ENCODE measurements at regions not wholly inside any gene's neighbourhood (a gene's known extent, or its start where the extent isn't known, plus 50 kb on each side); places are given as distances from the start of the nearest gene placed in this dataset.

DNA sequence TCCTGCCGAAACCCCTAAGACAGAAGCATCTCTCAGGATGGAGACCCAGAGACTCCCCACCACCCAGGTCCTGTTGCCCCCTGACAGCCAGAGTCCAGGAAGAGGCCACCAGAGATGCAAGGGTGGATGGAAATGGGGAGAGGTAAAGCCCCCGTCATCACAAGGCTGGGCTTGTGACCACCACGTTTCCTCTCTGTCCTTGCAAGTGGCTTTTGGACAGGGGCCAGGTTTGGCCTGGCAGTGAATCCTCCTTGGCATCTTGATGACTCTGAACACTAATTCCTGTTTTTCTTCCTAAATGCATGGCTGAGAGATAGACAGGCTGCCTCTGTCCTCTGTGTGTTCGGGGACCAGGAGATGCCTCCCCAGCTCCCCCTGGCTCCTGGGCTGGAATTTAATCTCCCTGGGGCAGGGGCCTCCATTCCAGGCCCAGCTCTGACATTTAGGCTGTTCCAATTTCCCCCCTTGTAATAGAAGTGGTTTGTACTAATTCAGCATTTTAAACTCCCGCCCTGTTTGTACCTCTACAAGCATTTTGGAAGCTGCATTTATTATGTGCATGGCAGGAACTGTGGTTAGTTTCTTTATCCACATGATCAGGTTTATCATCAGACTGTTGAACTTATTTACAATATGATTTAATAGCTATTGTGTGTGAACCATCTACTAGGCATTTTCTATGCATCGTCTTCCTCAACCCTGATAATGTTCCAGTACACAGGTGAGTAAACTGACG is 116.1 kb upstream of the IRX6 start:
- CTCF ChIA-PET = no interaction called here
- POLR2A ChIA-PET = no interaction called here
- no peak overlapping the region for H3K4me3 ChIP-seq (ENCODE audit: low read depth, low read length)
- no peak for DNase-seq (ENCODE audit: low read depth, low spot score)
- TF ChIP-seq, protein P1, sequence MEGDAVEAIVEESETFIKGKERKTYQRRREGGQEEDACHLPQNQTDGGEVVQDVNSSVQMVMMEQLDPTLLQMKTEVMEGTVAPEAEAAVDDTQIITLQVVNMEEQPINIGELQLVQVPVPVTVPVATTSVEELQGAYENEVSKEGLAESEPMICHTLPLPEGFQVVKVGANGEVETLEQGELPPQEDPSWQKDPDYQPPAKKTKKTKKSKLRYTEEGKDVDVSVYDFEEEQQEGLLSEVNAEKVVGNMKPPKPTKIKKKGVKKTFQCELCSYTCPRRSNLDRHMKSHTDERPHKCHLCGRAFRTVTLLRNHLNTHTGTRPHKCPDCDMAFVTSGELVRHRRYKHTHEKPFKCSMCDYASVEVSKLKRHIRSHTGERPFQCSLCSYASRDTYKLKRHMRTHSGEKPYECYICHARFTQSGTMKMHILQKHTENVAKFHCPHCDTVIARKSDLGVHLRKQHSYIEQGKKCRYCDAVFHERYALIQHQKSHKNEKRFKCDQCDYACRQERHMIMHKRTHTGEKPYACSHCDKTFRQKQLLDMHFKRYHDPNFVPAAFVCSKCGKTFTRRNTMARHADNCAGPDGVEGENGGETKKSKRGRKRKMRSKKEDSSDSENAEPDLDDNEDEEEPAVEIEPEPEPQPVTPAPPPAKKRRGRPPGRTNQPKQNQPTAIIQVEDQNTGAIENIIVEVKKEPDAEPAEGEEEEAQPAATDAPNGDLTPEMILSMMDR (IDR thresholded peaks at IDR 0.05; ENCODE audit: insufficient read depth, low read length, missing control alignments) = no peak

DNA sequence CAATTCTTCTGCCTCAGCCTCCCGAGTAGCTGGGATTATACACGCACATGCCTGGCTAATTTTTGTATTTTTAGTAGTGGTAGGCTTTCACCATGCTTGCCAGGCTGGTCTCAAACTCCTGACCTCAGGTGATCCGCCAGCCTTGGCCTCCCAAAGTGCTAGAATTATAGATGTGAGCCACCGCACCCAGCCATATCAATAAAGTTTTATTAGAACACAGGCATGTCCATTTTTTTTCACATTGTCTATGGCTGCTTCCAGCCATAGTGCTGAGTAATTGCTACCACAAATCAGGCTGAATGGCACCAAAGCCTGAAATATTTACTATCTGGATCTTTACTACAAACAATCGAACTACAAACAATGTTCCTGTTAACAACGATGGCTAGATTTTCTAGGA is 114.4 kb upstream of the IRX6 start:
- POLR2A ChIA-PET = no interaction called here
- no peak overlapping the region for H3K4me3 ChIP-seq (ENCODE audit: low read depth, low read length)
- TF ChIP-seq, protein P1 (IDR thresholded peaks at IDR 0.05; ENCODE audit: insufficient read depth, low read length, missing control alignments) = no peak
- CTCF ChIA-PET = no interaction called here
- no peak for DNase-seq (ENCODE audit: low read depth, low spot score)

DNA sequence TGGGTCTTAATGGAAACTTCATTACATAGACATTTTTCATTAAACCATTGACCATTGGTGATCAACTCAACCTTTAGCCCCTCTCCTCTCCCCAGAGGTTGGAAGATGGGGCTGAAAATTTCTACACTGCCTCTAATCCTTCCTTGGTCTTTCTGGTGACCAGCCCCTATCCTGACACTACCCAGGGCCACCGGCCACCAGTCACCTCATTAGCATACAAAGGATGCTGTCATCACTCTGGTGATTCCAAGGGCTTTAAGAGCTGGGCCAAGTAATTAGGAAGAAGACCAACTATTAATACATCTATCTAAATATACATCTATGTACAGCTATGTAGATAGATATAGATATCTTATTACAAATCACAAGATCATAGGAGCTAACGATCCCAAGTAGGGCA is 111.2 kb upstream of the IRX6 start:
- DNase-seq (ENCODE audit: low read depth, low spot score) = no peak
- no peak overlapping the region for H3K4me3 ChIP-seq (ENCODE audit: low read depth, low read length)
- ChIA-PET CTCF (no interaction called here), POLR2A (no interaction called here)
- TF ChIP-seq, protein P1 (IDR thresholded peaks at IDR 0.05; ENCODE audit: insufficient read depth, low read length, missing control alignments) = no peak

DNA sequence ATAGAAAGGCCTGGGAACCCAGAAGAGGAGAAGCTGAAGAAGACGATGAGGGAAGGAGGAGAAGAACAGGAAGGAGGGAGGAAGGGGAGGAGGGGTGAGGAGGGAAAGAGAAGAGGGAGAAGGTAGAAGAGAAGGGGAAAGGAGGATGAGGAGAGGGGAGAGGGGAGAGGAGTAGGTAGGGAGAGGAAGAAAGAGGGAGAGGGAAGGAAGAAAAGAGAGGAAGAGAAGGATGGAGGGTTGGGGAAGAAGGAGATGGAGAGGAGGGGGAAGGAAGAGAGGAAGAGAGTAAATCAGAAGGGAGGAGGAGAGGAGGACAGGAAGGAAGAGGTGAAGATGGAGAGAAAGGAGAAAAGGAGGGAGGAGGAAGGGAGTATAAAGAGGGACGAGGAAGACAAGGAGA is 109.6 kb upstream of the IRX6 start:
- no peak for DNase-seq (ENCODE audit: low read depth, low spot score)
- CTCF ChIA-PET = no interaction called here
- TF ChIP-seq, protein P1 (IDR thresholded peaks at IDR 0.05; ENCODE audit: insufficient read depth, low read length, missing control alignments) = no peak
- no peak overlapping the region for H3K4me3 ChIP-seq (ENCODE audit: low read depth, low read length)
- POLR2A ChIA-PET = no interaction called here

DNA sequence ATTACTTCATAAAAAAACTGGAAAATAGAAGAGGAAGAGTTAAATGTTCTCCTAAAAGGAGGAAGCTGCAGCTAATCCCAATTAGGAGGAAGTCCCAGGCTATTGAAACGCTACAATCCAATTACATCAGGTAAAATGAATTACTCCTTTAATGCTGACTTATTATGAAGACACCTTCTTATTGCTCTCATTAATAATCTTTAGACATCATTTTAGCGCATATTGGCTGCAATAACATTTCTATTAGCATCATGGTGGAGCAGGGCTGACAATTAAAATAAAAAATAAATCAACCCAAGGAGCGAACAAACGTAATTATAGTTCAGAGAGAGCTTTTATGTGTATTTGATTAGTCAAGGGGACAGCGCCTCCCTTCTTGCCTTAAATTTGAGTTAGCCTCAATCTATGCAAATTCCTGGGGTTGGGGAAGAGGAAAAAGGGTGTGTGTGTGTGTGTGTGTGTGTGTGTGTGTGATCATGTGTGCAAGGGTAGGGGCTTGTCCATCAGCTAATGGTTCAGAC is 109.0 kb upstream of the IRX6 start:
- TF ChIP-seq, protein P1 (IDR thresholded peaks at IDR 0.05; ENCODE audit: insufficient read depth, low read length, missing control alignments) = no peak
- ChIA-PET CTCF (no interaction called here), POLR2A (no interaction called here)
- no peak for DNase-seq (ENCODE audit: low read depth, low spot score)
- H3K4me3 ChIP-seq (ENCODE audit: low read depth, low read length) = no peak overlapping the region

DNA sequence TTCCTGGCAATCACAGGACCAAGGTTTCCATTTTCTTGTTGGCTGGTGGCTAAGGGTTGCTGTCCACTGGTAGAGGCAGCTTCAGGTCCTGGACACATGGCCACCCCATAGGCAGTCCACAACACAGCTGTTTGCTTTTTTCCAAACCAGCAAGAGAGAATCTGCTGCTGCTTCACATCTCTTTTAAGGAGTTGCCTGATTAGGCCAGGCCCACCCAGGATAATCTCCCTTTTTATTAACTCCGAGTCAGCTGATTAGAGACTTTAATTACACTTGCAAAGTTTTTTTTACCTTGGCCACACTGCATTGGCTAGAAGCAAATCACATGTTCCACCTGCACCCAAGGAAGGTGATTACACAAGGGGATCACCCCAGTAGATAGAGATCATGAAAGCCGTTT is 106.6 kb upstream of the IRX6 start:
- TF ChIP-seq, protein P1 (IDR thresholded peaks at IDR 0.05; ENCODE audit: insufficient read depth, low read length, missing control alignments) = no peak
- POLR2A ChIA-PET = no interaction called here
- DNase-seq (ENCODE audit: low read depth, low spot score) = no peak
- no peak overlapping the region for H3K4me3 ChIP-seq (ENCODE audit: low read depth, low read length)
- CTCF ChIA-PET = no interaction called here
